ENCODE measurements at regions not wholly inside any gene's neighbourhood (a gene's known extent, or its start where the extent isn't known, plus 50 kb on each side); places are given as distances from the start of the nearest gene placed in this dataset.
A peak's percentile ranks its signal among the peaks of the same experiment; 100 is the strongest.

GRCh38 chr12:13870255-13870654, 111.1 kb downstream of the GRIN2B start:
- DNase-seq (no peak), FAIRE-seq (no peak)
- intact Hi-C loops (cut with DNase I) = no loop called here
- H3K4me1 ChIP-seq (ENCODE audit: control insufficient read depth in 2 of 3, insufficient read depth in 2 of 3, low read depth in 1 of 3, low read length in 3 of 3) = no peaks in the 10 kb centered on the region
- no peak overlapping the region for H3K27ac ChIP-seq (ENCODE audit: low read depth in 2 of 2, low read length in 2 of 2)
- no peak overlapping the region for H3K9ac ChIP-seq (ENCODE audit: low read length in 3 of 3)
- no peaks in the 10 kb centered on the region for H3K9me3 ChIP-seq (ENCODE audit: control insufficient read depth in 2 of 3, insufficient read depth in 1 of 3, low read length in 3 of 3)
- H3K36me3 ChIP-seq (ENCODE audit: control insufficient read depth in 2 of 3, insufficient read depth in 3 of 3, low read length in 3 of 3) = no peaks in the 10 kb centered on the region
- no peak overlapping the region for H3K4me3 ChIP-seq (ENCODE audit: low read length in 3 of 3)
- no peaks in the 10 kb centered on the region for H3K27me3 ChIP-seq (ENCODE audit: control insufficient read depth, insufficient read depth, low read length)
- TF ChIP-seq, protein P1, sequence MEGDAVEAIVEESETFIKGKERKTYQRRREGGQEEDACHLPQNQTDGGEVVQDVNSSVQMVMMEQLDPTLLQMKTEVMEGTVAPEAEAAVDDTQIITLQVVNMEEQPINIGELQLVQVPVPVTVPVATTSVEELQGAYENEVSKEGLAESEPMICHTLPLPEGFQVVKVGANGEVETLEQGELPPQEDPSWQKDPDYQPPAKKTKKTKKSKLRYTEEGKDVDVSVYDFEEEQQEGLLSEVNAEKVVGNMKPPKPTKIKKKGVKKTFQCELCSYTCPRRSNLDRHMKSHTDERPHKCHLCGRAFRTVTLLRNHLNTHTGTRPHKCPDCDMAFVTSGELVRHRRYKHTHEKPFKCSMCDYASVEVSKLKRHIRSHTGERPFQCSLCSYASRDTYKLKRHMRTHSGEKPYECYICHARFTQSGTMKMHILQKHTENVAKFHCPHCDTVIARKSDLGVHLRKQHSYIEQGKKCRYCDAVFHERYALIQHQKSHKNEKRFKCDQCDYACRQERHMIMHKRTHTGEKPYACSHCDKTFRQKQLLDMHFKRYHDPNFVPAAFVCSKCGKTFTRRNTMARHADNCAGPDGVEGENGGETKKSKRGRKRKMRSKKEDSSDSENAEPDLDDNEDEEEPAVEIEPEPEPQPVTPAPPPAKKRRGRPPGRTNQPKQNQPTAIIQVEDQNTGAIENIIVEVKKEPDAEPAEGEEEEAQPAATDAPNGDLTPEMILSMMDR (IDR thresholded peaks at IDR 0.05; ENCODE audit: borderline replicate concordance, extremely low read depth, insufficient read depth) = no peak

GRCh38 chr12:13864081-13864673, 117.2 kb downstream of the GRIN2B start:
- TF ChIP-seq, protein P1 (IDR thresholded peaks at IDR 0.05; ENCODE audit: borderline replicate concordance, extremely low read depth, insufficient read depth) = peak; percentile 87
- Histone ChIP-seq H3K4me3 (ENCODE audit: low read length in 3 of 3) (no peak overlapping the region), H3K36me3 (ENCODE audit: control insufficient read depth in 2 of 3, insufficient read depth in 3 of 3, low read length in 3 of 3) (no peaks in the 10 kb centered on the region), H3K4me1 (ENCODE audit: control insufficient read depth in 2 of 3, insufficient read depth in 2 of 3, low read depth in 1 of 3, low read length in 3 of 3) (no peaks in the 10 kb centered on the region), H3K9ac (ENCODE audit: low read length in 3 of 3) (no peak overlapping the region), H3K9me3 (ENCODE audit: control insufficient read depth in 2 of 3, insufficient read depth in 1 of 3, low read length in 3 of 3) (no peaks in the 10 kb centered on the region), H3K27ac (ENCODE audit: low read depth in 2 of 2, low read length in 2 of 2) (no peak overlapping the region), H3K27me3 (ENCODE audit: control insufficient read depth, insufficient read depth, low read length) (no peaks in the 10 kb centered on the region)
- FAIRE-seq (peak; percentile 82), DNase-seq (peak; percentile 69 to 90 (median 83))
- intact Hi-C loops (cut with DNase I) = loop anchor here (10.0 kb wide), 1 partner anchor 301 kb away; no protein-coding TSS in a partner anchor

DNA sequence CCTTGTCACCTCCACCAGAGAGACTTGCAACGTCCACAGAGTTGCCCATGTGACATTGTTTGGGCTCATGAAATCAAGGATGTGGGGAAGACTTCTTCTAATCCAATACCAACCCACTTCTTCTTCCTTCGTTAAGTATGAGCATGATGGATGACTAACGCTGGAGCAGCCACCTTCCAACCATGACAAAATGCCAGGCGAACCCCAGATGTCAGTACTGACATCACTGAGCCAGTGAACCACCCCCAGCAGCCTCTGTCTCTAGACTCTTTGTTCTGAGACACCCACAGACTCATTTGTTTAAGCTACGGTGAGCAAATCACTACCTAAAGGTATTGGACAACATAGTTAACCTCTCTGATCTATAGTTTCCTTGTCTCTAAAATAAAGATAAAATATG, 123.7 kb downstream of the GRIN2B start:
- TF ChIP-seq, protein P1 (IDR thresholded peaks at IDR 0.05; ENCODE audit: borderline replicate concordance, extremely low read depth, insufficient read depth) = no peak
- Histone ChIP-seq H3K36me3 (ENCODE audit: control insufficient read depth in 2 of 3, insufficient read depth in 3 of 3, low read length in 3 of 3) (no peaks in the 10 kb centered on the region), H3K27ac (ENCODE audit: low read depth in 2 of 2, low read length in 2 of 2) (no peak overlapping the region), H3K4me3 (ENCODE audit: low read length in 3 of 3) (no peak overlapping the region), H3K4me1 (ENCODE audit: control insufficient read depth in 2 of 3, insufficient read depth in 2 of 3, low read depth in 1 of 3, low read length in 3 of 3) (no peaks in the 10 kb centered on the region), H3K9me3 (ENCODE audit: control insufficient read depth in 2 of 3, insufficient read depth in 1 of 3, low read length in 3 of 3) (no peaks in the 10 kb centered on the region), H3K27me3 (ENCODE audit: control insufficient read depth, insufficient read depth, low read length) (no peaks in the 10 kb centered on the region), H3K9ac (ENCODE audit: low read length in 3 of 3) (no peak overlapping the region)
- no peak for FAIRE-seq
- DNase-seq = no peak
- intact Hi-C loops (cut with DNase I) = no loop called here

DNA sequence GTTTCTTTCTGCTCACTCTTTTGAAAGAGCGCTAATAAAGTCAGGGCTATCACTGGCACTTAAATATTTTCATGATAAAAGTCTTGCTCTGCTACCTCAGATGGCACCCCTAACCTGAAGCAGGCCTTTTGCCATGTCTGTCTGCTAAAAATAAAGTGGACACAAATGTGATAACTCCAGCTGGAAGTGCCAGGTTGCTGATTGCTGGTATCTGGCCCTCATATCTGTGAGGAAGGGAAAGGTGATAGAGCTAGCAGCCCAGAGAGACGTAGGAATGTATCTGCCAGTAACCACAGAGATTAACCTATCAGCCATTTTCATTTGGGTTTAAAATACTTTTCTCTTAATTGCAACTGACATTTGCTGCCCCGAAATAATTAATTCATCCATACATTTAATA, 127.9 kb downstream of the GRIN2B start:
- no peaks in the 10 kb centered on the region for H3K4me1 ChIP-seq (ENCODE audit: control insufficient read depth in 2 of 3, insufficient read depth in 2 of 3, low read depth in 1 of 3, low read length in 3 of 3)
- no peak for DNase-seq
- H3K27ac ChIP-seq (ENCODE audit: low read depth in 2 of 2, low read length in 2 of 2) = no peak overlapping the region
- intact Hi-C loops (cut with DNase I) = no loop called here
- no peak overlapping the region for H3K9ac ChIP-seq (ENCODE audit: low read length in 3 of 3)
- no peaks in the 10 kb centered on the region for H3K27me3 ChIP-seq (ENCODE audit: control insufficient read depth, insufficient read depth, low read length)
- TF ChIP-seq, protein P1 (IDR thresholded peaks at IDR 0.05; ENCODE audit: borderline replicate concordance, extremely low read depth, insufficient read depth) = no peak
- H3K36me3 ChIP-seq (ENCODE audit: control insufficient read depth in 2 of 3, insufficient read depth in 3 of 3, low read length in 3 of 3) = no peaks in the 10 kb centered on the region
- no peaks in the 10 kb centered on the region for H3K9me3 ChIP-seq (ENCODE audit: control insufficient read depth in 2 of 3, insufficient read depth in 1 of 3, low read length in 3 of 3)
- no peak for FAIRE-seq
- no peak overlapping the region for H3K4me3 ChIP-seq (ENCODE audit: low read length in 3 of 3)
